GM10248 (cell line): ENCODE measurements at regions not wholly inside any gene's neighbourhood (a gene's known extent, or its start where the extent isn't known, plus 50 kb on each side); places are given as distances from the start of the nearest gene placed in this dataset.

ENCODE experiments used
- CTCF ChIA-PET: fragments of 300-600 bp; sonication (Branson Sonifier 250); formaldehyde crosslinking; extraction: SDS; loops from one replicate; lab custom pipeline; 2021; ENCODE audit warnings: antibody characterized with exemption; lab: Yijun Ruan, JAX
- POLR2A ChIA-PET: fragments of 350-650 bp; sonication (Branson Sonifier 250); formaldehyde crosslinking; extraction: SDS; loops from one replicate; lab custom pipeline; 2020; ENCODE audit warnings: antibody characterized with exemption; lab: Yijun Ruan, JAX
- DNase-seq: peaks from one replicate; pipeline ENCODE4 v3.0.0; 2012; ENCODE audit errors: extremely low spot score
- TF ChIP-seq, protein P1 (sequence below): IDR thresholded peaks from 2 replicates; pipeline ENCODE4 v1.5.1; 2012; ENCODE audit warnings: mild to moderate bottlenecking, low read depth; ENCODE audit errors: extremely low read depth, missing control alignments, control extremely low read depth

DNA sequence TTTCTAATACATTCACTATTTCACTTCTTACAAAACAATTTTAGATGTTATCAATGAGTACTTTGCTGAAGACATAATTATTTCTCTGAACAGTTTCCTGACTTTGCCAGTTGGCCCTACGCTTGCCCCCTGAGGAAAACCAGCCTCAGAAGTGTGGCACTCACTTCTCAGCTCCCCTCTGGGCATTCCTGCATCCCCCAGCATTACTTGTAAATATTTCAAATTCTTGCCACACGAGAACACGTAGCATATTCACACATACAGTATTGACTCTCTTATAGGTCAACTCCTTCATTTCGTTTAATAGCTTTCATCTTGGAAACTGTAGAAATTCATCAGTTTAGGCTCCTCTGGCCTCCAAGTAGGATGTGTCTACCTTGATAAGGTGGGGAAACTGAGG lies 65.2 kb downstream of the OTX2 start:
- CTCF ChIA-PET = interaction anchor here (1.3 kb wide), 1 partner anchor 17 kb away, joined by 3 read pairs; no protein-coding TSS in a partner anchor
- POLR2A ChIA-PET = no interaction called here

DNA sequence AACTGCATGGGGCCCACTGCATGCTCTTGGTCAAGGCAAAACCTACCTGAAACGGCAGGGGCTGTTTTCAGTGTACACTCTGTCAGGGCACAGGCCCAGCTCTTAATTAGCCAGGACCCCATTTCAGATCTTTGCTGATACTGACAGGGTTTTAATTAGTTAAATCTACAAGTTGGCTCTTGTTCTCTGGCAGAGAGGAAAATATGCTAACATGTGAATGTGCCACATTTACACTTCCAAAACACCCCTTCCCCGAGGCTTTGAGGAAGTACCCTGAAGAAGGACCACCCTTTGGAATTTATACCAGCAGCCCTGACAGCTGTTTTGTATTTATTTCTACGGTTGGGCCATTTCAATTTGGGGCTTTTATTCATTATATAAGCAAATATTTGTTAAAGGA lies 66.3 kb downstream of the OTX2 start:
- TF ChIP-seq, protein P1, sequence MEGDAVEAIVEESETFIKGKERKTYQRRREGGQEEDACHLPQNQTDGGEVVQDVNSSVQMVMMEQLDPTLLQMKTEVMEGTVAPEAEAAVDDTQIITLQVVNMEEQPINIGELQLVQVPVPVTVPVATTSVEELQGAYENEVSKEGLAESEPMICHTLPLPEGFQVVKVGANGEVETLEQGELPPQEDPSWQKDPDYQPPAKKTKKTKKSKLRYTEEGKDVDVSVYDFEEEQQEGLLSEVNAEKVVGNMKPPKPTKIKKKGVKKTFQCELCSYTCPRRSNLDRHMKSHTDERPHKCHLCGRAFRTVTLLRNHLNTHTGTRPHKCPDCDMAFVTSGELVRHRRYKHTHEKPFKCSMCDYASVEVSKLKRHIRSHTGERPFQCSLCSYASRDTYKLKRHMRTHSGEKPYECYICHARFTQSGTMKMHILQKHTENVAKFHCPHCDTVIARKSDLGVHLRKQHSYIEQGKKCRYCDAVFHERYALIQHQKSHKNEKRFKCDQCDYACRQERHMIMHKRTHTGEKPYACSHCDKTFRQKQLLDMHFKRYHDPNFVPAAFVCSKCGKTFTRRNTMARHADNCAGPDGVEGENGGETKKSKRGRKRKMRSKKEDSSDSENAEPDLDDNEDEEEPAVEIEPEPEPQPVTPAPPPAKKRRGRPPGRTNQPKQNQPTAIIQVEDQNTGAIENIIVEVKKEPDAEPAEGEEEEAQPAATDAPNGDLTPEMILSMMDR = no peak
- no peak for DNase-seq
- POLR2A ChIA-PET = no interaction called here
- CTCF ChIA-PET = no interaction called here

More for the DNA sequence above, 65.2 kb downstream of the OTX2 start:
- TF ChIP-seq, protein P1 = no peak
- DNase-seq = no peak

DNA sequence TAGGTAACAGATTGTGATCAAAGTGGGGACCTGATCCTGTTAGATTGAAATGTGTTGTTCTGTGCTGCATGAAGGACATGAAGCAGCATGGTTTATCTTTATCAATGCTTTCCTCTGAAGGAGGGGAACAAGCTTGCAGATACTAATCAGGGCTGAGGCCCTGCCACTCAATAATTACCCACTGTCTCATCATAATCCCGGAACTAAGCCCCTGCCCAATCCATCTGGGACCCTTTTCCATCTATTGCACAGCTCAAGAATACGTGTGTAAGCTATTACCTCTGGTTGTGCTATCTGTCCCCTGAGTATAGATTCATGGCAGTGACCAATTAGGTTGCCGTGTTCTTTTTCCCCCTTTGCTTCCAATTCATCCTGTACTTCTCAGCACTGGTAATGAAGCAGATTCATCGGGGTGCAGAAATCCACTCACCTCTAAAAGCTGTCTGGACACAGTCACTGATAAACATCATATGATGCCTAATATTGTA lies 67.8 kb downstream of the OTX2 start:
- CTCF ChIA-PET = interaction anchor here (1.2 kb wide), 1 partner anchor 9 kb away, joined by 4 read pairs; no protein-coding TSS in a partner anchor

GRCh38 chr14:56741325-56741724 lies 69.0 kb downstream of the OTX2 start:
- DNase-seq = no peak
- TF ChIP-seq, protein P1 = no peak
- CTCF ChIA-PET = interaction anchor here (1.1 to 1.2 kb wide), 2 partner anchors 10 to 11 kb away, joined by 3 to 4 read pairs; no protein-coding TSS in a partner anchor
- POLR2A ChIA-PET = no interaction called here

More for the DNA sequence above, 67.8 kb downstream of the OTX2 start:
- DNase-seq = no peak
- TF ChIP-seq, protein P1 = no peak
- POLR2A ChIA-PET = no interaction called here

DNA sequence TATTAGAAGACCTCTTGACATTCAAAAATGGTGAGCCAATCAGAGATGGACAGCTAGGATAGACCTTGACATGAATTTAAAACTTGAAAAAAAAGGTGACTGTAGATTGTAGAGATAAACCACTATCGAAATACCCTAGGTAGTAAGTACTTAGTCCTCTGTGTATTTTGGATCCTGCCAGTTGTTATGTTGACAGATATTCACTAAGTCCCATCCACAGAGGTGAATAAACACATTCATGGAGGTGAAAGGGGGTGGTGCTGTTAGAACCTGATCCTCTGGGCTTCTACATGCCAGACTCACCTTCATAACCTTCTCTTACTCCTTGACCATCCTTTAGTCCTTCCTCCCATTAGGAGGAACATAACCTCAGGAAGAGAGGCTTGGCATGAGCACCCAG lies 72.3 kb downstream of the OTX2 start:
- CTCF ChIA-PET = no interaction called here
- POLR2A ChIA-PET = no interaction called here
- DNase-seq = no peak
- TF ChIP-seq, protein P1 = no peak

GRCh38 chr14:56733396-56733795 lies 76.9 kb downstream of the OTX2 start:
- ChIA-PET CTCF (no interaction called here), POLR2A (no interaction called here)
- TF ChIP-seq, protein P1 = no peak
- DNase-seq = no peak

GRCh38 chr14:56731187-56731586 lies 79.1 kb downstream of the OTX2 start:
- DNase-seq = no peak
- ChIA-PET POLR2A (no interaction called here), CTCF (interaction anchor here (1.1 to 3.3 kb wide), 2 partner anchors 10 to 11 kb away, joined by 3 to 11 read pairs; no protein-coding TSS in a partner anchor)
- TF ChIP-seq, protein P1 = no peak
